OCI-LY3 (cell line): ENCODE measurements at regions not wholly inside any gene's neighbourhood (a gene's known extent, or its start where the extent isn't known, plus 50 kb on each side); places are given as distances from the start of the nearest gene placed in this dataset.

Source experiments
- H2AFZ ChIP-seq: fragments of 200-600, 300-600 bp; shearing (Covaris generic); 2 replicates; pipeline ENCODE4 v1.6.0; 2014; ENCODE audit warnings: antibody characterized with exemption, low read depth, low read length
- H3K27ac ChIP-seq: fragments of 200-600, 300-600 bp; sonication (generic); 2 replicates; pipeline ENCODE4 v1.5.1; 2014; ENCODE audit warnings: mild to moderate bottlenecking, low read length, moderate library complexity, mixed read lengths
- H3K27me3 ChIP-seq: fragments of 200-600, 300-600 bp; sonication (generic); 2 replicates; pipeline ENCODE4 v1.6.1; 2014; ENCODE audit warnings: low read depth, low read length, mixed read lengths
- H3K36me3 ChIP-seq: fragments of 200-600, 300-600 bp; sonication (generic); replicated peaks from 2 replicates; pipeline ENCODE3; 2014; ENCODE audit warnings: low read depth, low read length, mixed read lengths
- H3K4me1 ChIP-seq: fragments of 300-600, 200-600 bp; sonication (generic); 2 replicates; pipeline ENCODE4 v1.6.1; 2014; ENCODE audit warnings: low read length, mixed read lengths
- H3K4me2 ChIP-seq: fragments of 200-600, 300-600 bp; sonication (generic); 2 replicates; pipeline ENCODE4 v1.6.1; 2014; ENCODE audit warnings: low read length, mixed read lengths
- H3K4me3 ChIP-seq: fragments of 300-600, 200-600 bp; sonication (generic); 2 replicates; pipeline ENCODE4 v1.5.1; 2014; ENCODE audit warnings: antibody characterized with exemption, mild to moderate bottlenecking, low read length, moderate library complexity
- H3K79me2 ChIP-seq: fragments of 300-600, 200-600 bp; shearing (Covaris generic); 2 replicates; pipeline ENCODE4 v1.6.1; 2014; ENCODE audit warnings: mild to moderate bottlenecking, low read length, mixed read lengths
- H3K9ac ChIP-seq: fragments of 300-600, 200-600 bp; shearing (Covaris generic); 2 replicates; pipeline ENCODE4 v1.6.0; 2014; ENCODE audit warnings: mild to moderate bottlenecking, low read length, moderate library complexity
- H3K9me3 ChIP-seq: fragments of 200-600, 300-600 bp; shearing (Covaris generic); 2 replicates; pipeline ENCODE4 v1.6.1; 2014; ENCODE audit warnings: low read length, mixed read lengths; ENCODE audit not compliant: insufficient read depth
- H4K20me1 ChIP-seq: fragments of 200-600, 300-600 bp; sonication (generic); 2 replicates; pipeline ENCODE4 v1.6.1; 2016; ENCODE audit warnings: low read length, mixed read lengths; ENCODE audit not compliant: insufficient read depth
- EZH2phosphoT487 ChIP-seq: fragments of 200-600 bp; shearing (Covaris generic); IDR thresholded peaks from 2 replicates; pipeline ENCODE4 v1.6.1; 2018; ENCODE audit warnings: antibody characterized with exemption, mixed run types, low read depth
- TF ChIP-seq, protein P1 (sequence below): fragments of 200-600, 300-600 bp; sonication (generic); IDR thresholded peaks from 2 replicates; pipeline ENCODE4 v1.5.1; 2014; ENCODE audit warnings: antibody characterized with exemption, low read length, low read depth

DNA sequence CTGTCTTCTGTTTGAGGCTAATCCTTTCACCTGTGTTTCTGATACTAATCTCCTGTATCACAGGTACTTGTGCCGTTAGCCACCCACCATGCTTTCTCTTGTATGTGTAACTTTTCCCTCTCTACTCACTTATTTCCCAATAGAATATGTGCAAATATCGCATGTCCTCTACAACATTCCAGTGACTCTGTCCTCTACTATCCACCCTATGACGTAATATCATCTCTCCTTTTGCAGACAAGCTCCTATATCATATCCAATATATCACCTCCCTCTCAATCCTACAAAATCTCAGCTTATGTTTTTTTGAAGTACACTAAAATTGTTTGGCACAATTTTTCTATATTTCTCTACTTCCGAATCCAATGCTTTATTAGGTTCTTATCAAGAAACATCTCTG, 232.6 kb upstream of the LRFN5 start:
- H2AFZ ChIP-seq, result no peak overlapping the region
- no peaks in the 10 kb centered on the region for H3K79me2 ChIP-seq
- H3K4me3 ChIP-seq, result no peak overlapping the region
- no peaks in the 10 kb centered on the region for H3K27me3 ChIP-seq
- TF ChIP-seq, protein P1, sequence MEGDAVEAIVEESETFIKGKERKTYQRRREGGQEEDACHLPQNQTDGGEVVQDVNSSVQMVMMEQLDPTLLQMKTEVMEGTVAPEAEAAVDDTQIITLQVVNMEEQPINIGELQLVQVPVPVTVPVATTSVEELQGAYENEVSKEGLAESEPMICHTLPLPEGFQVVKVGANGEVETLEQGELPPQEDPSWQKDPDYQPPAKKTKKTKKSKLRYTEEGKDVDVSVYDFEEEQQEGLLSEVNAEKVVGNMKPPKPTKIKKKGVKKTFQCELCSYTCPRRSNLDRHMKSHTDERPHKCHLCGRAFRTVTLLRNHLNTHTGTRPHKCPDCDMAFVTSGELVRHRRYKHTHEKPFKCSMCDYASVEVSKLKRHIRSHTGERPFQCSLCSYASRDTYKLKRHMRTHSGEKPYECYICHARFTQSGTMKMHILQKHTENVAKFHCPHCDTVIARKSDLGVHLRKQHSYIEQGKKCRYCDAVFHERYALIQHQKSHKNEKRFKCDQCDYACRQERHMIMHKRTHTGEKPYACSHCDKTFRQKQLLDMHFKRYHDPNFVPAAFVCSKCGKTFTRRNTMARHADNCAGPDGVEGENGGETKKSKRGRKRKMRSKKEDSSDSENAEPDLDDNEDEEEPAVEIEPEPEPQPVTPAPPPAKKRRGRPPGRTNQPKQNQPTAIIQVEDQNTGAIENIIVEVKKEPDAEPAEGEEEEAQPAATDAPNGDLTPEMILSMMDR, result no peak
- TF ChIP-seq EZH2phosphoT487, result no peak
- no peaks in the 10 kb centered on the region for H3K36me3 ChIP-seq
- H3K4me2 ChIP-seq, result no peak overlapping the region
- H3K9me3 ChIP-seq, result no peaks in the 10 kb centered on the region
- H3K9ac ChIP-seq, result no peak overlapping the region
- H4K20me1 ChIP-seq, result no peaks in the 10 kb centered on the region
- H3K27ac ChIP-seq, result no peak overlapping the region
- no peaks in the 10 kb centered on the region for H3K4me1 ChIP-seq

DNA sequence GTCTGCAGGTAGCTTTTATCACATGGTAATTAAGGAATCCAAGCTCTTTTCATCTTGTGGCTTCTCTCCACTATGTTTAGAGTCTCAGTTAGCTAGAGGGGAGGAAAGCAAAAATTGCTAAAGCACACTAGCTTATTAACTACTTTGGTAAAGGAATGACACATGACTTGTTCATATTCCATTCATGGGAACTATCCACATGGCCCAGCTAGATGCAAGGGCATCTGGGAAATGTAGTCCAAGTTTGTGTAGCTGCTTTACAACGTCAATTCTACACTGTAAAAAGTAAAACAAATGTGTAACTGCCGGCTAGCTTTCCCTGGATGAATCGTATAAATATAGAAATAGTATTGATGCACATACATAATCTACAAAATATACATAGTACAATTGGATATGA, 244.5 kb upstream of the LRFN5 start:
- Histone ChIP-seq H3K27ac (no peak overlapping the region), H3K4me1 (no peaks in the 10 kb centered on the region), H3K9ac (no peak overlapping the region), H3K27me3 (no peaks in the 10 kb centered on the region), H3K4me2 (no peak overlapping the region), H2AFZ (no peak overlapping the region), H3K4me3 (no peak overlapping the region), H3K9me3 (no peaks in the 10 kb centered on the region), H3K36me3 (no peaks in the 10 kb centered on the region), H4K20me1 (no peaks in the 10 kb centered on the region), H3K79me2 (no peaks in the 10 kb centered on the region)
- no peak for TF ChIP-seq EZH2phosphoT487
- TF ChIP-seq, protein P1, result no peak

GRCh38 chr14:41360126-41360525, 246.6 kb upstream of the LRFN5 start:
- Histone ChIP-seq H3K9ac (no peak overlapping the region), H3K4me1 (no peaks in the 10 kb centered on the region), H3K79me2 (no peaks in the 10 kb centered on the region), H3K9me3 (no peaks in the 10 kb centered on the region), H3K4me3 (no peak overlapping the region), H2AFZ (no peak overlapping the region), H3K27me3 (no peaks in the 10 kb centered on the region), H4K20me1 (no peaks in the 10 kb centered on the region), H3K27ac (no peak overlapping the region), H3K36me3 (no peaks in the 10 kb centered on the region), H3K4me2 (no peak overlapping the region)
- no peak for TF ChIP-seq EZH2phosphoT487
- TF ChIP-seq, protein P1, result no peak

DNA sequence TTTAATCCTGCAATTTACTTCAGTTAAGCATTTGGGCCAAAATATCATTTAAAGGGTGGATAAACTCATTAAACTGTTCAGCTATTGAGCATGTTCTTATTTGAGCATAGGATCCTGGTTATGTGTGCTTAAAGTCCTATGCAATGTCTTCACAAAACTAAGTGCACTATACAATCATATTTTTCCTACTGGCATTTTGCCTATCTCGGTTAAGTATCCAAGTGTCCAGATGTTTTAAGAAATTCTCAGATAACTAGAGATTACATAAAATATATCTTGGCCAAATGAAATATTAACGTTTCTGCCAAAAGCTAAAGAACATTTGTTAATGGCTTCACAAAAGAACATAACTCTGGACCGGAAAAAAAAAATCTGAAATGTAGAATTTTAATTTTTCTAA, 250.8 kb upstream of the LRFN5 start:
- Histone ChIP-seq H3K27ac (no peak overlapping the region), H3K79me2 (no peaks in the 10 kb centered on the region), H3K36me3 (no peaks in the 10 kb centered on the region), H3K4me3 (no peak overlapping the region), H3K9ac (no peak overlapping the region), H3K27me3 (no peaks in the 10 kb centered on the region), H4K20me1 (no peaks in the 10 kb centered on the region), H3K4me2 (no peak overlapping the region), H3K4me1 (no peaks in the 10 kb centered on the region), H2AFZ (no peak overlapping the region), H3K9me3 (no peaks in the 10 kb centered on the region)
- TF ChIP-seq, protein P1, result no peak
- no peak for TF ChIP-seq EZH2phosphoT487
